Ishikawa (cell line): ENCODE measurements at regions not wholly inside any gene's neighbourhood (a gene's known extent, or its start where the extent isn't known, plus 50 kb on each side); places are given as distances from the start of the nearest gene placed in this dataset.

Experiments
- CEBPB ChIP-seq: IDR thresholded peaks from 2 replicates; pipeline ENCODE4 v1.6.1; 2012
- CREB1 ChIP-seq: IDR thresholded peaks from 2 replicates; pipeline ENCODE4 v1.6.1; 2012; ENCODE audit warnings: low read depth
- EGR1 ChIP-seq: IDR thresholded peaks from 2 replicates; pipeline ENCODE4 v1.6.1; 2012
- EP300 ChIP-seq: IDR thresholded peaks from 2 replicates; pipeline ENCODE4 v1.6.1; 2012; ENCODE audit warnings: borderline replicate concordance
- FOXM1 ChIP-seq: IDR thresholded peaks from 2 replicates; pipeline ENCODE4 v1.6.1; 2012; ENCODE audit warnings: low read depth, borderline replicate concordance
- NFIC ChIP-seq: IDR thresholded peaks from 2 replicates; pipeline ENCODE4 v1.6.1; 2012
- RAD21 ChIP-seq: IDR thresholded peaks from 2 replicates; pipeline ENCODE4 v1.6.1; 2012; ENCODE audit warnings: low read depth
- TAF1 ChIP-seq: IDR thresholded peaks from 2 replicates; pipeline ENCODE4 v1.6.1; 2012; ENCODE audit warnings: low read depth, mild to moderate bottlenecking
- TCF12 ChIP-seq: IDR thresholded peaks from 2 replicates; pipeline ENCODE4 v1.6.1; 2012; ENCODE audit warnings: low read depth
- TEAD4 ChIP-seq: IDR thresholded peaks from 2 replicates; pipeline ENCODE4 v1.6.1; 2012
- YY1 ChIP-seq: IDR thresholded peaks from 2 replicates; pipeline ENCODE4 v1.6.1; 2012; ENCODE audit warnings: low read depth
- ZBTB7A ChIP-seq: IDR thresholded peaks from 2 replicates; pipeline ENCODE4 v1.6.1; 2012; ENCODE audit warnings: low read depth
- TF ChIP-seq, protein P1 (sequence below): IDR thresholded peaks from 2 replicates; pipeline ENCODE4 v1.6.1; 2012
- TF ChIP-seq, protein P2 (sequence below): IDR thresholded peaks from 2 replicates; pipeline ENCODE4 v1.6.1; 2012; ENCODE audit warnings: low read depth, mild to moderate bottlenecking

DNA sequence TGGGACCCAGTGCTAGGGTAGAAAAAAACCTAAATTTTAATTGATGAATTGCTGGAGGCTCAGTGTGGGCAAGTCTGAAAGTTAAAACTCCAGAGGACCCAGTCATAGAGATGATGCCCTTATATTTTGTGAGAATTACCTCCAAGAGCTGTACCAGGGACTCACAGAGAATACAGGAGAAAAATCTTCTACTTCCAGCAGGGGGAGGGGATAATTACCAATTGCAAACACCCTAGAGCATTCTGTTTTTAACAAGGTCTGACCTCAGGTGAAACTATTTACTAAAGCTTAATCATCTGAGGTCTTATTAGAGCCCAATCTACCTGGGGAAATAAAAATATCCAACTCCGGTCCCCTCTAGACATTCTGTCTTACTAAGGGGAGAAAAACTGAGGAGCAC, 994.7 kb upstream of the MIR17HG start:
- TF ChIP-seq ZBTB7A: no peak
- no peak for TF ChIP-seq TEAD4
- TF ChIP-seq YY1: no peak
- TF ChIP-seq CREB1: no peak
- TF ChIP-seq EP300: no peak
- TF ChIP-seq, protein P1, sequence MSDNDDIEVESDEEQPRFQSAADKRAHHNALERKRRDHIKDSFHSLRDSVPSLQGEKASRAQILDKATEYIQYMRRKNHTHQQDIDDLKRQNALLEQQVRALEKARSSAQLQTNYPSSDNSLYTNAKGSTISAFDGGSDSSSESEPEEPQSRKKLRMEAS: no peak
- no peak for TF ChIP-seq FOXM1
- TF ChIP-seq, protein P2, sequence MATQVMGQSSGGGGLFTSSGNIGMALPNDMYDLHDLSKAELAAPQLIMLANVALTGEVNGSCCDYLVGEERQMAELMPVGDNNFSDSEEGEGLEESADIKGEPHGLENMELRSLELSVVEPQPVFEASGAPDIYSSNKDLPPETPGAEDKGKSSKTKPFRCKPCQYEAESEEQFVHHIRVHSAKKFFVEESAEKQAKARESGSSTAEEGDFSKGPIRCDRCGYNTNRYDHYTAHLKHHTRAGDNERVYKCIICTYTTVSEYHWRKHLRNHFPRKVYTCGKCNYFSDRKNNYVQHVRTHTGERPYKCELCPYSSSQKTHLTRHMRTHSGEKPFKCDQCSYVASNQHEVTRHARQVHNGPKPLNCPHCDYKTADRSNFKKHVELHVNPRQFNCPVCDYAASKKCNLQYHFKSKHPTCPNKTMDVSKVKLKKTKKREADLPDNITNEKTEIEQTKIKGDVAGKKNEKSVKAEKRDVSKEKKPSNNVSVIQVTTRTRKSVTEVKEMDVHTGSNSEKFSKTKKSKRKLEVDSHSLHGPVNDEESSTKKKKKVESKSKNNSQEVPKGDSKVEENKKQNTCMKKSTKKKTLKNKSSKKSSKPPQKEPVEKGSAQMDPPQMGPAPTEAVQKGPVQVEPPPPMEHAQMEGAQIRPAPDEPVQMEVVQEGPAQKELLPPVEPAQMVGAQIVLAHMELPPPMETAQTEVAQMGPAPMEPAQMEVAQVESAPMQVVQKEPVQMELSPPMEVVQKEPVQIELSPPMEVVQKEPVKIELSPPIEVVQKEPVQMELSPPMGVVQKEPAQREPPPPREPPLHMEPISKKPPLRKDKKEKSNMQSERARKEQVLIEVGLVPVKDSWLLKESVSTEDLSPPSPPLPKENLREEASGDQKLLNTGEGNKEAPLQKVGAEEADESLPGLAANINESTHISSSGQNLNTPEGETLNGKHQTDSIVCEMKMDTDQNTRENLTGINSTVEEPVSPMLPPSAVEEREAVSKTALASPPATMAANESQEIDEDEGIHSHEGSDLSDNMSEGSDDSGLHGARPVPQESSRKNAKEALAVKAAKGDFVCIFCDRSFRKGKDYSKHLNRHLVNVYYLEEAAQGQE: no peak
- TF ChIP-seq RAD21: no peak
- no peak for TF ChIP-seq TCF12
- no peak for TF ChIP-seq EGR1
- no peak for TF ChIP-seq CEBPB
- TF ChIP-seq TAF1: no peak
- TF ChIP-seq NFIC: no peak
